BLaER1 treated with 17β-estradiol and CSF1 and Interleukin-3, amounts not matched to agents 10 nM and 100 nM (cell line): ENCODE measurements at regions not wholly inside any gene's neighbourhood (a gene's known extent, or its start where the extent isn't known, plus 50 kb on each side); places are given as distances from the start of the nearest gene placed in this dataset.

Experiments used
- H3K27ac ChIP-seq, 11 experiments: shearing (Covaris generic); formaldehyde crosslinking; 2 replicates each; pipeline ENCODE4 v1.8.1; 2022
- H3K27me3 ChIP-seq, 11 experiments: shearing (Covaris generic); formaldehyde crosslinking; 2 replicates each; pipeline ENCODE4 v1.8.1; 2022
- H3K36me3 ChIP-seq, 11 experiments: shearing (Covaris generic); formaldehyde crosslinking; 2 replicates each; pipeline ENCODE4 v1.8.1; 2022
- H3K4me1 ChIP-seq, 10 experiments: shearing (Covaris generic); formaldehyde crosslinking; 2 replicates each; pipeline ENCODE4 v1.8.1; 2022
- H3K4me2 ChIP-seq, 11 experiments: shearing (Covaris generic); formaldehyde crosslinking; 2 replicates each; pipeline ENCODE4 v1.8.1; 2022
- H3K4me3 ChIP-seq, 10 experiments: shearing (Covaris generic); formaldehyde crosslinking; 2 replicates each; pipeline ENCODE4 v1.8.1; 2022
- H3K9ac ChIP-seq, 11 experiments: shearing (Covaris generic); formaldehyde crosslinking; 2 replicates each; pipeline ENCODE4 v1.8.1; 2022
- H3K9me3 ChIP-seq, 11 experiments: shearing (Covaris generic); formaldehyde crosslinking; replicated peaks in 1 of 11; 2 replicates each; pipeline ENCODE4 v1.8.1; 2022
- H4K20me1 ChIP-seq, 11 experiments: shearing (Covaris generic); formaldehyde crosslinking; 2 replicates each; pipeline ENCODE4 v1.8.1; 2022
- Cebpa-rat ChIP-seq, 11 experiments: shearing (Covaris generic); IDR thresholded peaks; 2 replicates each; pipeline ENCODE4 v1.8.1; 2022

- Histone ChIP-seq H3K27ac (no peak overlapping the region), H3K27me3 (no peaks in the 10 kb centered on the region), H3K36me3 (no peaks in the 10 kb centered on the region), H4K20me1 (no peaks in the 10 kb centered on the region), H3K9me3 (no peaks in the 10 kb centered on the region), H3K4me3 (no peak overlapping the region), H3K9ac (no peak overlapping the region), H3K4me1 (peaks cover 0 to 29% (median 2%) of the 10 kb centered on the region in 10 experiments; a peak in 10 of 20 replicates), H3K4me2 (peak overlapping the region in 3 of 11 experiments; percentile 20 to 62 (median 56); a peak in 5 of 22 replicates)
- TF ChIP-seq Cebpa-rat (IDR thresholded peaks at IDR 0.05), result peak in 7 of 11 experiments; percentile 25 to 66 (median 36); a peak in 7 of 22 replicates
Measured at GRCh38 chr10:4028854-4029583, 244.0 kb upstream of the KLF6 start.

GRCh38 chr10:4028027-4028471 lies 243.0 kb upstream of the KLF6 start:
- H3K27ac ChIP-seq, result no peak overlapping the region
- no peaks in the 10 kb centered on the region for H3K27me3 ChIP-seq
- no peaks in the 10 kb centered on the region for H4K20me1 ChIP-seq
- H3K36me3 ChIP-seq, result no peaks in the 10 kb centered on the region
- H3K4me2 ChIP-seq, result peak overlapping the region in 1 of 11 experiments; percentile 56; a peak in 1 of 22 replicates
- H3K9me3 ChIP-seq, result no peaks in the 10 kb centered on the region
- no peak overlapping the region for H3K9ac ChIP-seq
- no peak overlapping the region for H3K4me3 ChIP-seq
- H3K4me1 ChIP-seq, result peaks cover 0 to 32% (median 2%) of the 10 kb centered on the region in 10 experiments; a peak in 10 of 20 replicates
- TF ChIP-seq Cebpa-rat (IDR thresholded peaks at IDR 0.05), result no peak

GRCh38 chr10:4025339-4025738 lies 240.3 kb upstream of the KLF6 start:
- Histone ChIP-seq H3K4me3 (no peak overlapping the region), H3K9me3 (0 out of 22 replicates have a peak, but pooled peaks cover 0 to 5% (median 0%) of the 10 kb centered on the region in 11 experiments), H3K9ac (no peak overlapping the region; a peak in 1 of 22 replicates), H3K4me1 (peaks cover 0 to 32% (median 2%) of the 10 kb centered on the region in 10 experiments; a peak in 10 of 20 replicates), H3K27me3 (no peaks in the 10 kb centered on the region), H3K4me2 (0 out of 22 replicates have a peak overlapping the region, but pooled peaks of 3 of the 11 experiments have one; percentile 10 to 20 (median 17)), H4K20me1 (no peaks in the 10 kb centered on the region), H3K36me3 (no peaks in the 10 kb centered on the region), H3K27ac (no peak overlapping the region; a peak in 1 of 22 replicates)
- TF ChIP-seq Cebpa-rat (IDR thresholded peaks at IDR 0.05), result no peak

- no peaks in the 10 kb centered on the region for H4K20me1 ChIP-seq
- H3K4me3 ChIP-seq, result no peak overlapping the region
- H3K27ac ChIP-seq, result no peak overlapping the region
- TF ChIP-seq Cebpa-rat (IDR thresholded peaks at IDR 0.05), result no peak
- H3K9ac ChIP-seq, result no peak overlapping the region
- H3K36me3 ChIP-seq, result no peaks in the 10 kb centered on the region
- H3K4me1 ChIP-seq, result peaks cover 0 to 35% (median 2%) of the 10 kb centered on the region in 10 experiments; a peak in 10 of 20 replicates
- no peaks in the 10 kb centered on the region for H3K27me3 ChIP-seq
- H3K9me3 ChIP-seq, result 0 out of 22 replicates have a peak, but pooled peaks cover 0 to 5% (median 0%) of the 10 kb centered on the region in 11 experiments
- 0 out of 22 replicates have a peak overlapping the region, but pooled peaks of 1 of the 11 experiments have one; percentile 17 for H3K4me2 ChIP-seq
Measured at GRCh38 chr10:4024516-4025245, 239.7 kb upstream of the KLF6 start.

- H3K4me2 ChIP-seq, result peak overlapping the region in 2 of 11 experiments; percentile 2 to 28; a peak in 2 of 22 replicates
- no peaks in the 10 kb centered on the region for H4K20me1 ChIP-seq
- no peak overlapping the region for H3K9ac ChIP-seq
- H3K4me1 ChIP-seq, result peaks cover 0 to 35% (median 2%) of the 10 kb centered on the region in 10 experiments; a peak in 10 of 20 replicates
- no peak for TF ChIP-seq Cebpa-rat (IDR thresholded peaks at IDR 0.05)
- H3K36me3 ChIP-seq, result no peaks in the 10 kb centered on the region
- no peaks in the 10 kb centered on the region for H3K27me3 ChIP-seq
- H3K4me3 ChIP-seq, result no peak overlapping the region
- 0 out of 22 replicates have a peak, but pooled peaks cover 0 to 5% (median 0%) of the 10 kb centered on the region in 11 experiments for H3K9me3 ChIP-seq
- H3K27ac ChIP-seq, result no peak overlapping the region
Measured at GRCh38 chr10:4024027-4024426, 239.0 kb upstream of the KLF6 start.

- no peak for TF ChIP-seq Cebpa-rat (IDR thresholded peaks at IDR 0.05)
- no peaks in the 10 kb centered on the region for H3K36me3 ChIP-seq
- no peak overlapping the region for H3K27ac ChIP-seq
- H3K4me1 ChIP-seq, result peaks cover 0 to 37% (median 2%) of the 10 kb centered on the region in 10 experiments; a peak in 10 of 20 replicates
- no peak overlapping the region for H3K9ac ChIP-seq
- no peak overlapping the region for H3K4me2 ChIP-seq
- H4K20me1 ChIP-seq, result no peaks in the 10 kb centered on the region
- H3K27me3 ChIP-seq, result no peaks in the 10 kb centered on the region
- H3K9me3 ChIP-seq, result 0 out of 22 replicates have a peak, but pooled peaks cover 0 to 5% (median 0%) of the 10 kb centered on the region in 11 experiments
- no peak overlapping the region for H3K4me3 ChIP-seq
Measured at GRCh38 chr10:4022473-4022872, 237.5 kb upstream of the KLF6 start.

- Histone ChIP-seq H3K9me3 (0 out of 22 replicates have a peak, but pooled peaks cover 0 to 5% (median 0%) of the 10 kb centered on the region in 11 experiments), H3K27ac (no peak overlapping the region), H3K27me3 (no peaks in the 10 kb centered on the region), H3K4me1 (peaks cover 0 to 49% (median 2%) of the 10 kb centered on the region in 10 experiments; a peak in 10 of 20 replicates), H4K20me1 (no peaks in the 10 kb centered on the region), H3K4me2 (no peak overlapping the region), H3K4me3 (no peak overlapping the region), H3K36me3 (no peaks in the 10 kb centered on the region), H3K9ac (no peak overlapping the region)
- TF ChIP-seq Cebpa-rat (IDR thresholded peaks at IDR 0.05), result no peak
Measured at GRCh38 chr10:4020631-4021030, 235.6 kb upstream of the KLF6 start.

- Histone ChIP-seq H3K36me3 (no peaks in the 10 kb centered on the region), H3K9me3 (0 out of 22 replicates have a peak, but pooled peaks cover 0 to 5% (median 0%) of the 10 kb centered on the region in 11 experiments), H4K20me1 (no peaks in the 10 kb centered on the region), H3K4me3 (no peak overlapping the region), H3K4me2 (peak overlapping the region in 3 of 11 experiments; percentile 41 to 70 (median 68); a peak in 6 of 22 replicates), H3K9ac (peak overlapping the region in 3 of 11 experiments; percentile 20 to 67 (median 59); a peak in 4 of 22 replicates), H3K27ac (peak overlapping the region in 3 of 11 experiments; percentile 54 to 83 (median 79); a peak in 6 of 22 replicates), H3K4me1 (peaks cover 0 to 48% (median 0%) of the 10 kb centered on the region in 10 experiments; a peak in 6 of 20 replicates), H3K27me3 (no peaks in the 10 kb centered on the region)
- TF ChIP-seq Cebpa-rat (IDR thresholded peaks at IDR 0.05), result no peak
Measured at GRCh38 chr10:4018054-4018511, 233.1 kb upstream of the KLF6 start.
